ENCODE measurements at regions not wholly inside any gene's neighbourhood (a gene's known extent, or its start where the extent isn't known, plus 50 kb on each side); places are given as distances from the start of the nearest gene placed in this dataset.

DNA sequence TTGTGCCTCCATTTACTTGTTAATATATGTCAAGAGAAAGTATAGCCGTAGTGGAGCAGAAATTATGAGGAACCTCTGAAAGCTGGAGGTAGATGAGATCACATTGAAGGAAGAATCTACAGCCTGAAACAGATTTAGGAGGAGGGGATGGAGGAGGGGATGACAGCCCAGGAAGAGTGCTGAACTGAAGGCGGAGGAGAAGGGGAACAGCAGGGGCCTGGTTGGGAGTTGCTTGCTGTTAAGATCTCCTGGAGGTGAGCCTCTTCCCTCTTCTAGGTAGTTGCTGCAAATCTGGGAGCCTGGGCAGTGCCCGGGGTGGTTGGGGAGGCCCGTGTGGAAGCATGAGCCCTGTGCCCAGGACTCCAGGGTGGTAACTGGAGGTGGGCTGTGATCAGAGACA lies 111.8 kb upstream of the SEMA6A start:
- Histone ChIP-seq H2BK12ac (ENCODE audit: insufficient read length, low read depth, low read length) (no peak overlapping the region), H3K79me2 (ENCODE audit: insufficient read depth, low read length) (no peaks in the 10 kb centered on the region), H2BK15ac (ENCODE audit: low read depth, low read length) (no peak overlapping the region), H2BK120ac (ENCODE audit: low read depth, low read length, poor library complexity, severe bottlenecking) (no peak overlapping the region), H3K9me3 (ENCODE audit: control insufficient read depth, low read depth, low read length) (no peaks in the 10 kb centered on the region), H4K20me1 (ENCODE audit: control insufficient read depth, insufficient read depth, insufficient read length) (no peaks in the 10 kb centered on the region), H3K4me2 (ENCODE audit: insufficient read depth, insufficient read length, low read length) (no peak overlapping the region), H3K56ac (ENCODE audit: insufficient read length, low read depth, low read length) (no peak overlapping the region), H2AFZ (ENCODE audit: low read length) (peak overlapping the region; percentile 78), H3K4ac (ENCODE audit: low read depth, low read length) (no peak overlapping the region), H3K23me2 (ENCODE audit: insufficient read length, low read depth, low read length, poor library complexity, severe bottlenecking) (no peaks in the 10 kb centered on the region), H3K4me1 (ENCODE audit: insufficient read depth, low read length) (no peaks in the 10 kb centered on the region), H3K23ac (ENCODE audit: insufficient read length, low read depth, low read length) (no peak overlapping the region), H3K27me3 (ENCODE audit: insufficient read depth, low read length) (no peaks in the 10 kb centered on the region), H3T11ph (ENCODE audit: low read length) (no peak overlapping the region), H3K79me1 (ENCODE audit: insufficient read depth, low read depth, low read length, poor library complexity, severe bottlenecking) (no peaks in the 10 kb centered on the region), H3K9ac (ENCODE audit: extremely low read depth, insufficient read length, low read length) (no peak overlapping the region), H2AK5ac (ENCODE audit: insufficient read length, low read length) (no peak overlapping the region), H4K91ac (ENCODE audit: insufficient read length, low read depth, low read length) (no peak overlapping the region), H3K14ac (ENCODE audit: insufficient read depth, low read length) (no peak overlapping the region), H2BK5ac (ENCODE audit: insufficient read length, low read length) (no peak overlapping the region), H4K8ac (replicated peaks; ENCODE audit: insufficient read length, low read depth, low read length) (no peak overlapping the region), H2BK20ac (ENCODE audit: low read depth, low read length, poor library complexity, severe bottlenecking) (no peak overlapping the region), H3K27ac (ENCODE audit: insufficient read length, low read depth, low read length) (no peak overlapping the region), H4K5ac (ENCODE audit: insufficient read length, low read depth, low read length) (no peak overlapping the region), H3K18ac (ENCODE audit: insufficient read length, low read depth, low read length) (no peak overlapping the region)
- peak overlapping the region in 2 of 3 experiments; percentile 4 to 92; a peak in 2 of 7 replicates for H3K27ac Mint-ChIP-seq
- no peak for TF ChIP-seq CTCF (conservative IDR thresholded peaks at IDR 0.05)
- H3K27me3 Mint-ChIP-seq (ENCODE audit: low read depth), result no peaks in the 10 kb centered on the region
- H3K9me3 Mint-ChIP-seq, result no peaks in the 10 kb centered on the region
- H3K36me3 Mint-ChIP-seq (ENCODE audit: insufficient read depth in 1 of 3, low read depth in 3 of 3), result no peaks in the 10 kb centered on the region
- H3K4me1 Mint-ChIP-seq, result peaks cover 10 to 12% of the 10 kb centered on the region in 2 experiments
- no peak overlapping the region for H3K4me3 Mint-ChIP-seq
- WGBS (ENCODE audit: extremely low coverage, insufficient read length, low lambda C conversion rate), result no CpG with 5 or more reads among the region's 4 CpGs
- DNase-seq, result no peak
